ENCODE measurements at regions not wholly inside any gene's neighbourhood (a gene's known extent, or its start where the extent isn't known, plus 50 kb on each side); places are given as distances from the start of the nearest gene placed in this dataset.
"Not testable (repeated sequence)": the region's sequence is repeated elsewhere in the genome, so short reads cannot be mapped to it uniquely, and the experiment has no call there.

DNA sequence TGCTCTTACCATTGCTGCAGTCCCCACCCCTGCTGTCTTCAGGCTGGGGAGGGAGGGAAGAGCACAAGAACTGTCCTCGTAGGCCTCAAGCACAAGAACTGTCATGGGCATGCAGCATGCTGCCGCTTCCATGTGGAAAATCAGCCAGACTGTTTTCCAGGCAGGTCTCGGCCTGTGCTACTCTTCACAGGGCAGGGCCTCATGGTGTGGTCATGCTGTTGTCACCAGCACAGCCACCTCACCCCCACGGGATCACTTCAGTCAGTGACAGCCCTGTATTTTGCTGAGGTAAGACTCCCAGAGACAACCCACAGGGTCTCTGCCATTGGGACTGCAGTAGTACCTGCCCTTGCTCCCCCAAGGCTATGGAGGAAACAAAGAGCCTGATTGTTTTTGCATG lies 205.3 kb downstream of the NAP1L3 start:
- DNase-seq, result no peak

DNA sequence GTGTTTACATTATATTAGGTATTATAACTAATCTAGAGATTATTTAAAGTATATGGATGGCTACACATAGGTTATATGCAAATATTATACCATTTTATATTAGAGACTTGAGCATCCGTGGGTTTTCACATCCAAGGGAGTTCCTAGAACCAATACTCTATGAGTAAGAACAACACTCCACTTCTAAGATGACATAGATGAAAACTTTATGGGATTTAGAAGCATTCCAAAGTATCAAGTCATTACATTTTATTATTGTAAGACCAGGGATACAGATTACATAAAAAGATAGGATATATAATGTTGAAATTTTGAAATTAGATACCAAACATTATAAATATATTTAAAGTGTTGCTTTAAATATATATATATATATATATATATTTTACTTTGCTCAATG lies 207.0 kb downstream of the NAP1L3 start:
- no peak for DNase-seq

DNA sequence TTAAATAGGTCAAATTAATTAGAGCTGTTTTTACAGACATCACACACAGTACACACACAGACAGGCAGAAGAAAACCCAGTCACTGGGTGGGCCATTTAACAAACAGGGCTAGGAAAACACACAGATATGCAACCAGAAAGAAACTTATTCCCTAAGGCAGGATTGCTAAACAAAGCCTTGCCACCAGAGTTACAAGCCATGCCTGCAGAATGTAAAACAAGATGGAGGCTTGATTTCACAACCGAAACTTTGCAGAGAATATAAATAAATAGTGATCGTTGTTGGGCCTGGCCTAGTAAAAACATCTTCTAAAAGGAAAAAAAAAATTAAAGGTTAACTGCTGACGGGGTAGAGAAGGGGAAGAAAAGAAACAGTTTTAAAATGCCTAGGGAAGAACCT lies 212.3 kb downstream of the NAP1L3 start:
- DNase-seq, result no peak

DNA sequence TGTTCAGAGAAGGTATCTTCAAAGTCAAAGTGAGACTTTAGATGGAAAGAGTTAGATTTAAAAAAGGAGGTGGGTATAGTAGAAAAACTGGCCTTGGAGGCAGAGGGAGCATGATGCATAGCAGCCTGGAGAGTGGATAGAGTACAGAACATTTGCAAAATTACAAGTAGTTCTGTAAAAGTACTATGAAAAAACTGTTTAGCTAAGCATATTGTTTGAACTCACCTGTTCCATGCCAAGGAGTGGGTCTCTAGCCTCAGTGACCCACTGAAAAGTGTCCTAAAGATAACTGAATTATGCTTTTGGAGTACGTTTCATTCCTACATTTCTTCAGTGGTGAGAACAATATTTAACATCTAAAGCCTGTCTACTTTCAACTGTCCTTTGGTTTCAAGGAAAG lies 218.9 kb downstream of the NAP1L3 start:
- DNase-seq, result no peak

DNA sequence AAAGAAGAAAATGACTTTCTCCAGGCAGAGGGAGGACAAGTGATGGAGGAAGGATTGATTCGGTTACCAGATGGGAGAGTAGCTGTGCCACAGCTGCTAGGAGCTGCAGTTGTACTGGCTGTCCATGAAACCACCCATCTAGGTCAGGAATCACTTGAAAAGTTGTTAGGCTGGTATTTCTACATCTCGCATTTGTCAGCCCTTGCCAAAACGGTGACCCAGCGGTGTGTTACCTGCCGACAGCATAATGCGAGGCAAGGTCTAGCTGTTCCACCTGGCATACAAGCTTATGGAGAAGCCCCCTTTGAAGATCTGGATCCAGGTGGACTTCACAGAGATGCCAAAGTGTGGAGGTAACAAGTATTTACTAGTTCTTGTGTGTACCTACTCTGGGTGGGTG lies 238.7 kb downstream of the NAP1L3 start:
- DNase-seq, result not testable (repeated sequence)

DNA sequence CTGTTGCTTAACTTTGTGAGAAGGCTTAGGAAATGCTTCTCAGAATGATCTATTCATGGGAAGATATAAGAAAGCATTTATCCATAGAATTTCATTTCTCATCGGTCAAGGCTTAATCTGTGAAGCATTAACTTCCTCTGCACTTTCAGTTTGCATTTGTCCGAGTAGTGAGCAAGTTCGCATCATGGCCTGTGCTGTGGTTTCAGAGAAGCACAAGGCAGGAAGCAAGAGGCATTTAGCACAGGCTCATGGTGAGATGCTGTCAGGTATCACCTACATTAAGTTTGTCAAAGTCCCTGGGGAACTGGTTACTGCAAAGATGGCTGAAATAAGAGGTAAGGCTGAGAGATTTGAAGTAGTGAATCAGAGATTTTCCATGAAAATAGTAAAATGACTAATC lies 244.9 kb downstream of the NAP1L3 start:
- DNase-seq, result no peak

DNA sequence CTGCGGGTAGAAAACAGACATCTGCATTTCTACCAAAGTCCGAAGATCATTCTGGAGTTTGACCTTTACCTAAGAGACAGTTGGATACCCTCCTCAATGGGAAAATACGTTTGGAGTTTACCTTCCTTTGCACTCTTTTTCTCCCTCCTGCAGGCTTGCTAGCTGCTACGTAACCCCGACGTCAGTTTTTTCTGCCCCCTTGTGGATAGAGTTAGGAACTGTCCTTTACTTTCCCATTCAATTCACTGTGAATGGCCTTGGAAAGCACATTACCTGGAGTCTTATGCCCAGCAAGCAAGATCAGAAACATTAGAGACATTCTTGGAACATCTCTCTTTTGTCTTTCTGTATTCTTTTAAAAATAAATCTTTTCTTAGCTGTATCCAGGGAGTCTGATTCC lies 250.7 kb downstream of the NAP1L3 start:
- peak; percentile 10 for DNase-seq

DNA sequence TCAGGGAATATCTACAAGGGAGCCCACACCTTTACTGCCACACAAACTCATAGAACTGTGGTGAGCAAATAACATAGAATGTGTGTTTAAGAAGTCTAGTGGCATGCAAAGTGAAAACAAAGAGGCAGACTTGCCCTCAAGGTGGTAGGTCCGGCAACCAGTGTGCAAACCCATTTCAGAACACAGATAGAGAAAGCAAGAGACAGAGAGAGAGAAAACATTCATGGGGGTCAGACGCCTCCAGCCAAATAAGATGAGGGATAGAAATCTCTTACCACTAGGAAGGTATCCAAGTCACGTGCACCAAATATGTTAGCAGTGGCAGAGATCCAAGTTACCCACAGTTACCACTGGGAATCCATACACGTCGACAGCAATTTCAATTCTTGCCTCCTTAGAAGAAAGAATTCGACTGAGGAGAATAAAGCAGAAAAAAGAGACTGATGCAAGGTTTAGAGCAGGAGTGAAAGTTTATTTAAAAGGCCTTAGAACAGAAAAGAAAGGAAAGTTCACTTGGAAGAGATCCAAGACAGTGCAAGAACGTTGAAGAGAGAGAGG lies 252.8 kb downstream of the NAP1L3 start:
- DNase-seq, result no peak

DNA sequence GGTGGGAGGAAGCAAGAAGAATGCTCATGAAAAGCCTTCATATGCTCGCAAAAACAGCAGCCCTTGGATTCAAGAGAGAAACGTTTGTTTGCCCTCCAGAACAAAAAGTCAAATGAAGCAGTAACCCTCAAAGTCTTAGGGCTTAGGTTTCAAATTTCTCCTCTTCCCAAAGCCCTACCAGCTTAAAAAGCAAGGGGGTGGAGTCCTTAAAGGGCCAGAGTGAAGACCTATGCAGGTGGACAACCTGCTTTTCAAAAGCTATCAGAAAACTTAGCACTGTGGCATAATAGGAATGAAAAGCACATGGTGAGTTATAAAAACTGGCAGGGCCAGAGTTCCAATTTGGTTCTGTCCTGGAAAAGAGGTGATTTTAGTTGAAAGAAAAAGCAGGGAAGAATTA lies 253.3 kb downstream of the NAP1L3 start:
- DNase-seq, result no peak

DNA sequence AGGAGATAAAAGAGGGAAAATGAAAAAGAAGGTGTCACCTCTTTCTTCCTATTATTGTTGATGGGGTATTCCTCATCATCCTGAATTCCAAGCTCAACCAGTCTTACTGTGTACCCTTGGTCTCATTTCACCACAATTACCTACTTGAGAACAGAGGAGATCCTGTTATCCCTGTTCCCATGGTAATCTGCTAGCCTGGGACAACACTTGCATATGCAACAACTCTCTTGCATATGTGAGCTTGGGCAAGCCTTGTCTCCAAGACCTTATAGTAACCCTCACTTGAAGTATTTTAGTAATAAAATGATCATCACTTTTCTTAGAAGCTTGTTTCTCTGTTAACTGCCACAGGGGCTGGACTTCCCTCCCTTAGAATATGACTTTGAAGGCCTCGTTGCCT lies 253.7 kb downstream of the NAP1L3 start:
- no peak for DNase-seq

DNA sequence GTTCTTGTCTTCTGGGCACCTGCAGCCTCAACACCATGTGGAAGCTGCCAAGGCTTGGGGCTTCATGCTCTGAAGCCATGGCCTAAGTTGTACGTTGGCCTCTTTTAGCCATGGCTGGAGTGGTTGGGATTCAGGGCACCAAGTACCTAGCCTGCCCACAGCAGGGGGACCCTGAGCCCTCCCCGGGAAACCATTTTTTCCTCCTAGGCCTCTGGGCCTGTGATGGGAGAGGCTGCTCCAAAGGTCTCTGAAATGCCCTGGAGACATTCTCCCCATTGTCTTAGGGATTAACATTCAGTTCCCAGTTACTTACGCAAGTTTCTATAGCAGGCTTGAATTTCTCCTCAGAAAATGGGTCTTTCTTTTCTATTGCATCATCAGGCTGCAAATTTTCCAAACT lies 269.3 kb downstream of the NAP1L3 start:
- no peak for DNase-seq

DNA sequence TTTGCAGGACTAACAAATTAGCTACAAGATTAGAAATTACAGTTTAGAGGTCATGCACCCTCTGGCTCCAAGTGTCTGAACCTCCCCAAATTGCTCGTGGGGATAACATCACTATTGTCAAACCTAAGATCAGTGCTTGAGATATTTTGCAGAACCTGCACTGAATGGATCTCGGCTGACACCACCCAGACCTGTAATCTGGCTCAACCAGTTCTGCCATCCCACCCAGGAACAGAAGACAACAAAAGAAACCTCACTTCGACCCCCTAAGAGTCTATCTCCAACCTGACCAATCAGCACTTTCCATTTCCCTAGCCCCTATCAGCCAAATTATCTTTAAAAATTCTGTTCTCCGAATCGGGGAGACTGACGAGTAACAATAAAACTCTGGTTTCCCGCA lies 318.7 kb downstream of the NAP1L3 start:
- no peak for DNase-seq

DNA sequence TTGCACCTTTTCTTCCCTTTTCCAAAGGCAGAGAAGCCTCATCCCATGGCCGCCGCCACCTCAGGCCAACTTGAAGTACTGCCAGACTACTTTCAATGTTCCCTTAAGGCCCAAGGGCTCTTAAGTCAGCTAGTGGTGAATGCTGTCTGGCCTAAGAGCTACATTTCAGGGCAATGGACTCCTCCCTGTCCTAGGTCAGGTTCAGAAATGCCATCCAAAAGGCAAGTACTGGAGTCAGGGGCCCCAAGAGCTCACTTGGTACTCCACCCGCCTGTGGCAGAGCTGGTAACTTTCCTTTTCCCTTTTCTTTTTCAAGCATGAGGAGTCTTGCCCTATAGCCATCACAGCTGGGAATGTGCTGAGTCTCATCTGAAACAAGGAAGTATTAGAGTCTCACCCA lies 327.1 kb downstream of the NAP1L3 start:
- no peak for DNase-seq

DNA sequence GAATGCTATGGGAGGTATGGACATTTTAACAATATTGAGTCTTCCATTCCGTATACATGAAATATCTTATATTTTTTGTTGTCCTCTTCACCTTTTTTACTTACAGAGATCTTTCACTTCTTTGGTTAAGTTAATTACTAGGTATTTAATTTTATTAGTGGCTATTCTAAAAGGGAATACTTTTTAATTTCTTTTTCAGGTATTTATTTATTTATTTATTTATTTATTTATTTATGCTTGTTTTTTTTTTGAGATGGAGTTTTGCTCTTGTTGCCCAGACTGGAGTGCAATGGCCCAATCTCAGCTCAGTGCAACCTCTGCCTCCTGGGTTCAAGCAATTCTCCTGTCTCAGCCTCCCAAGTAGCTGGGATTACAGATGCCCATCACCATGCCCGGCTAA lies 329.1 kb downstream of the NAP1L3 start:
- not testable (repeated sequence) for DNase-seq

DNA sequence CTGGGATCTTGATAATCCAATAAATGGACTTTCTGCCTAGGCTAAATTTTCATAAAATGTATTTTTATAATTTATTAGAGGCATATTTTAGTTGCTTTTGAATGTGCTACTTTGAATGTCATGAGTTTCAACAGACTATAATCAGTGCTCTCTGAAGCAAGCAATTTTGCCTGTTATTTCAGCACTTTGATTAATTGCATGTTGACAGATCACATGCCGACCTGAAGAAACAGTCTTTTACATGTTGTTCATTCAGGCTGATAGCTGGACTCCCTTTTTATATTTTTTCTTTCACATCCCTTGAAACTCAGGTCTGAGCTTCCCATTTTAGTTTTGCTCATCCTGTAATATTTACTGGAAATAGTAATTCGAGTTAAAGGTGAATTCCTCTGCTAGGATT lies 341.0 kb downstream of the NAP1L3 start:
- DNase-seq, result no peak

DNA sequence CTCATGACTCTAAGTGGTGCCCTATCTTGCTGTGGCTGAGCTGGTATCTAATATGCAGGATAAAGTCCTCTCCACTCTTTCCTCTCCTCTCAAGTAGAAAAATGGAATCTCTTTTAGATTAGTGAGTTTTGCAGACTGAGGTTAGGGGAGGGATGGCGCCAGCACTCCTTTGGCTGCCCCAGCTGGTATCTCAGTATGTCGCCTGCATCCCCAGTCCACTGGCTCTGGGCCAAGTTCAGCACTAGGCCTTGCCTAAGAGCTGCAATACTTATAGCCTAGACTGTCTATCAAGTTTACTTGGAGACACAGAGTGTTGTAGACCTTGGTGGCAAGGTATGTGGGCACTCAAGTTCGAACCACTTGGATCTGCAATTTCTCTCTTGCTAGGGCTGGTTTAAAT lies 351.3 kb downstream of the NAP1L3 start:
- DNase-seq, result no peak

DNA sequence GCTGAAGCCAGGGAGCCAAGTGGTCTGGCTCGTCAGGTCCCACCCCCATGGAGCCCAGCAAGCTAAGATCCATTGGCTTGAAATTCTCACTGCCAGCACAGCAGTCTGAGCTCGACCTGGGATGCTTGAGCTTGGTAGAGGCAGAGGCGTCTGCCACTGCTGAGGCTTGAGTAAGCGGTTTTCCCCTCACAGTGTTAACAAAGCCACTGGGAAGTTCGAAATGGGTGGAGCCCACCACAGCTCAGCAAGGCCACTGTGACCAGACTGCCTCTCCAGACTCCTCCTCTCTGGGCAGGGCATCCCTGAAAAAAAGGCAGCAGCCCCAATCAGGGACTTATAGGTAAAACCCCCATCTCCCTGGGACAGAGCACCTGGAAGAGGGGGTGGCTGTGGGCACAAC lies 353.8 kb downstream of the NAP1L3 start:
- DNase-seq, result no peak

Data from midbrain (tissue), 1 donor.